H9 (cell line): ENCODE measurements at regions not wholly inside any gene's neighbourhood (a gene's known extent, or its start where the extent isn't known, plus 50 kb on each side); places are given as distances from the start of the nearest gene placed in this dataset.

Experiments
- DNase-seq: peaks from one replicate; pipeline ENCODE4 v3.0.0-alpha.2; 2017
- H2AFZ ChIP-seq: one replicate; pipeline ENCODE4 v1.6.1; 2013; ENCODE audit warnings: mild to moderate bottlenecking, low read length, control low read depth, moderate library complexity
- H2AK5ac ChIP-seq: 2 replicates; pipeline ENCODE4 v1.6.1; 2013; ENCODE audit warnings: low read length, control low read depth, mixed read lengths; ENCODE audit not compliant: insufficient read length
- H2BK120ac ChIP-seq: one replicate; pipeline ENCODE4 v1.6.1; 2013; ENCODE audit warnings: low read depth, mild to moderate bottlenecking, low read length, control low read depth, inconsistent platforms; ENCODE audit not compliant: poor library complexity, severe bottlenecking
- H2BK12ac ChIP-seq: 2 replicates; pipeline ENCODE4 v1.6.1; 2013; ENCODE audit warnings: low read length, control low read depth, mixed read lengths, low read depth; ENCODE audit not compliant: insufficient read length
- H2BK15ac ChIP-seq: 2 replicates; pipeline ENCODE4 v1.6.1; 2013; ENCODE audit warnings: low read depth, low read length, control low read depth
- H2BK20ac ChIP-seq: one replicate; pipeline ENCODE4 v1.6.1; 2013; ENCODE audit warnings: low read depth, mild to moderate bottlenecking, low read length, control low read depth, inconsistent platforms; ENCODE audit not compliant: poor library complexity, severe bottlenecking
- H2BK5ac ChIP-seq: 2 replicates; pipeline ENCODE4 v1.6.1; 2013; ENCODE audit warnings: low read length, control low read depth, mixed read lengths; ENCODE audit not compliant: insufficient read length
- H3K14ac ChIP-seq: 2 replicates; pipeline ENCODE4 v1.6.1; 2013; ENCODE audit warnings: low read length, control low read depth; ENCODE audit not compliant: insufficient read depth
- H3K18ac ChIP-seq: 2 replicates; pipeline ENCODE4 v1.6.1; 2013; ENCODE audit warnings: low read depth, mild to moderate bottlenecking, mixed read lengths, low read length, control low read depth; ENCODE audit not compliant: insufficient read length
- H3K23ac ChIP-seq: 2 replicates; pipeline ENCODE4 v1.6.1; 2013; ENCODE audit warnings: low read length, control low read depth, mixed read lengths, low read depth; ENCODE audit not compliant: insufficient read length
- H3K23me2 ChIP-seq: 2 replicates; pipeline ENCODE4 v1.6.1; 2013; ENCODE audit warnings: low read depth, mild to moderate bottlenecking, mixed read lengths, low read length, control low read depth; ENCODE audit not compliant: insufficient read length, poor library complexity, severe bottlenecking
- H3K27ac ChIP-seq: 2 replicates; pipeline ENCODE4 v1.5.1; 2013; ENCODE audit warnings: low read length, control low read depth, mixed read lengths, low read depth; ENCODE audit not compliant: insufficient read length
- H3K27me3 ChIP-seq: 2 replicates; pipeline ENCODE4 v1.6.1; 2013; ENCODE audit warnings: low read length, control low read depth, inconsistent platforms; ENCODE audit not compliant: insufficient read depth
- H3K4ac ChIP-seq: 2 replicates; pipeline ENCODE4 v1.6.1; 2013; ENCODE audit warnings: low read depth, mild to moderate bottlenecking, control low read depth, inconsistent platforms, low read length, moderate library complexity
- H3K4me1 ChIP-seq: 2 replicates; pipeline ENCODE4 v1.6.1; 2013; ENCODE audit warnings: low read length, control low read depth, inconsistent platforms; ENCODE audit not compliant: insufficient read depth
- H3K4me2 ChIP-seq: 2 replicates; pipeline ENCODE4 v1.6.1; 2013; ENCODE audit warnings: low read length, control low read depth, mixed read lengths; ENCODE audit not compliant: insufficient read length, insufficient read depth
- H3K56ac ChIP-seq: 2 replicates; pipeline ENCODE4 v1.6.1; 2013; ENCODE audit warnings: low read depth, mild to moderate bottlenecking, mixed read lengths, low read length, control low read depth; ENCODE audit not compliant: insufficient read length
- H3K79me1 ChIP-seq: 2 replicates; pipeline ENCODE4 v1.6.1; 2013; ENCODE audit warnings: low read depth, mild to moderate bottlenecking, moderate library complexity, low read length, control low read depth, inconsistent platforms; ENCODE audit not compliant: insufficient read depth, poor library complexity, severe bottlenecking
- H3K79me2 ChIP-seq: 2 replicates; pipeline ENCODE4 v1.6.1; 2013; ENCODE audit warnings: low read length, control low read depth, inconsistent platforms; ENCODE audit not compliant: insufficient read depth
- H3K9ac ChIP-seq: 2 replicates; pipeline ENCODE4 v1.6.1; 2013; ENCODE audit warnings: low read length, control low read depth, mixed read lengths; ENCODE audit not compliant: insufficient read length; ENCODE audit errors: extremely low read depth
- H3K9me3 ChIP-seq: one replicate; pipeline ENCODE4 v1.6.1; 2013; ENCODE audit warnings: low read depth, low read length, inconsistent platforms; ENCODE audit not compliant: control insufficient read depth
- H3T11ph ChIP-seq: one replicate; pipeline ENCODE4 v1.6.1; 2013; ENCODE audit warnings: mild to moderate bottlenecking, low read length, control low read depth, inconsistent platforms
- H4K20me1 ChIP-seq: one replicate; pipeline ENCODE4 v1.6.1; 2013; ENCODE audit not compliant: control insufficient read depth, insufficient read length, insufficient read depth
- H4K5ac ChIP-seq: 2 replicates; pipeline ENCODE4 v1.6.1; 2013; ENCODE audit warnings: low read depth, mild to moderate bottlenecking, mixed read lengths, low read length, control low read depth; ENCODE audit not compliant: insufficient read length
- H4K8ac ChIP-seq: replicated peaks from 2 replicates; pipeline ENCODE4 v1.6.1; 2013; ENCODE audit warnings: low read length, control low read depth, mixed read lengths, low read depth; ENCODE audit not compliant: insufficient read length
- H4K91ac ChIP-seq: 2 replicates; pipeline ENCODE4 v1.6.1; 2013; ENCODE audit warnings: low read depth, mild to moderate bottlenecking, moderate library complexity, mixed read lengths, low read length, control low read depth; ENCODE audit not compliant: insufficient read length
- H3K27ac Mint-ChIP-seq, 3 experiments: 2 replicates in 2 of 3; 3 replicates in 1 of 3; pipeline ENCODE4 v1.8.0; 2020 to 2021; ENCODE audit warnings: mixed read lengths in 3 of 3, mild to moderate bottlenecking in 1 of 3, moderate library complexity in 1 of 3
- H3K27me3 Mint-ChIP-seq: 2 replicates; pipeline ENCODE4 v1.8.0; 2021; ENCODE audit warnings: low read depth, mild to moderate bottlenecking, moderate library complexity, mixed read lengths
- H3K36me3 Mint-ChIP-seq, 3 experiments: 2 replicates in 2 of 3; 3 replicates in 1 of 3; pipeline ENCODE4 v1.8.0; 2020 to 2021; ENCODE audit warnings: low read depth in 3 of 3, mixed read lengths in 3 of 3; ENCODE audit not compliant: insufficient read depth in 1 of 3
- H3K4me1 Mint-ChIP-seq, 2 experiments: 2 replicates each; pipeline ENCODE4 v1.8.0; 2020; ENCODE audit warnings: mixed read lengths in 2 of 2
- H3K4me3 Mint-ChIP-seq, 2 experiments: 2 replicates in 1 of 2; 3 replicates in 1 of 2; pipeline ENCODE4 v1.8.0; 2020 to 2021; ENCODE audit warnings: mild to moderate bottlenecking in 2 of 2, mixed read lengths in 2 of 2, moderate library complexity in 1 of 2
- H3K9me3 Mint-ChIP-seq, 2 experiments: 2 replicates in 1 of 2; 3 replicates in 1 of 2; pipeline ENCODE4 v1.8.0; 2020; ENCODE audit warnings: mild to moderate bottlenecking in 2 of 2, mixed read lengths in 2 of 2, moderate library complexity in 1 of 2
- WGBS: extraction: QIAGEN DNeasy Blood & Tissue Kit; methylation state at CpG from one replicate; pipeline ENCODE4 v1.1.7; 2013; ENCODE audit warnings: missing lambda C conversion rate, low lambda C conversion rate, mixed read lengths; ENCODE audit not compliant: insufficient read length; ENCODE audit errors: extremely low coverage; 5-methylcytosine and 5-hydroxymethylcytosine counted together
- TF ChIP-seq, protein P1 (sequence below): fragments of 200-600 bp; sonication (generic); conservative IDR thresholded peaks from 3 replicates; pipeline ENCODE4 v1.8.0; 2021; ENCODE audit warnings: antibody characterized with exemption, mild to moderate bottlenecking

DNA sequence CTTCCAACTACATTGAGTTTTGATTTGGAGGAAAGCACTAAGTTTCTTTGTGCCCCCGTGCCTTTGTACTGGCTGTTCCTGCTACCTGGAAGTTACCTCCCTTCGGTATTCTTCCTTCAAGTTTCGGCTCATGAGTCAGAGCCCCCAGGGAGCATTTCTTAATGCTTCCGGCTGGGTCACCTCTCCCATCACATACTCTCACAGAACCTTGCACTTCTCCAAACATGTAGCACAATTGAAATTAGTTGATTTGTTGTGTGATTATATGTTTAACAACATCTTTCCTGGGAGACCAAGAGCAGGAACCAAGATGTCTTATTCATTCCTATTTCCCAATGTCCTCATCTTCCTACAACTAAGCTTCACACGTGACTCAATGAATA, 158.6 kb upstream of the CDH5 start:
- Histone ChIP-seq H3K18ac (no peak overlapping the region), H2BK20ac (no peak overlapping the region), H2BK5ac (no peak overlapping the region), H2AK5ac (no peak overlapping the region), H3K23ac (no peak overlapping the region), H3K4me1 (no peaks in the 10 kb centered on the region; the same call in 1 of the 2 replicates), H4K8ac (no peak overlapping the region), H3K56ac (no peak overlapping the region), H3K27me3 (no peaks in the 10 kb centered on the region), H3K14ac (no peak overlapping the region), H3K27ac (no peak overlapping the region), H3K9ac (no peak overlapping the region), H4K91ac (no peak overlapping the region), H3K4me2 (no peak overlapping the region), H2BK15ac (no peak overlapping the region), H2BK12ac (no peak overlapping the region), H3K79me2 (no peaks in the 10 kb centered on the region), H4K20me1 (no peaks in the 10 kb centered on the region), H3T11ph (no peak overlapping the region), H2BK120ac (no peak overlapping the region), H2AFZ (no peak overlapping the region), H3K23me2 (no peaks in the 10 kb centered on the region), H3K4ac (no peak overlapping the region), H3K9me3 (no peaks in the 10 kb centered on the region), H3K79me1 (no peaks in the 10 kb centered on the region), H4K5ac (no peak overlapping the region)
- no CpG with 5 or more reads among the region's 5 CpGs for WGBS
- no peak overlapping the region for H3K4me3 Mint-ChIP-seq
- H3K9me3 Mint-ChIP-seq, result peaks cover 0 to 2% of the 10 kb centered on the region in 2 experiments; a peak in 2 of 5 replicates
- no peaks in the 10 kb centered on the region; a peak in 1 of 7 replicates for H3K36me3 Mint-ChIP-seq
- no peak overlapping the region for H3K27ac Mint-ChIP-seq
- H3K27me3 Mint-ChIP-seq, result peaks cover 1% of the 10 kb centered on the region; the same call in 1 of the 2 replicates
- H3K4me1 Mint-ChIP-seq, result peaks cover 14 to 16% of the 10 kb centered on the region in 2 experiments
- DNase-seq, result no peak
- TF ChIP-seq, protein P1, sequence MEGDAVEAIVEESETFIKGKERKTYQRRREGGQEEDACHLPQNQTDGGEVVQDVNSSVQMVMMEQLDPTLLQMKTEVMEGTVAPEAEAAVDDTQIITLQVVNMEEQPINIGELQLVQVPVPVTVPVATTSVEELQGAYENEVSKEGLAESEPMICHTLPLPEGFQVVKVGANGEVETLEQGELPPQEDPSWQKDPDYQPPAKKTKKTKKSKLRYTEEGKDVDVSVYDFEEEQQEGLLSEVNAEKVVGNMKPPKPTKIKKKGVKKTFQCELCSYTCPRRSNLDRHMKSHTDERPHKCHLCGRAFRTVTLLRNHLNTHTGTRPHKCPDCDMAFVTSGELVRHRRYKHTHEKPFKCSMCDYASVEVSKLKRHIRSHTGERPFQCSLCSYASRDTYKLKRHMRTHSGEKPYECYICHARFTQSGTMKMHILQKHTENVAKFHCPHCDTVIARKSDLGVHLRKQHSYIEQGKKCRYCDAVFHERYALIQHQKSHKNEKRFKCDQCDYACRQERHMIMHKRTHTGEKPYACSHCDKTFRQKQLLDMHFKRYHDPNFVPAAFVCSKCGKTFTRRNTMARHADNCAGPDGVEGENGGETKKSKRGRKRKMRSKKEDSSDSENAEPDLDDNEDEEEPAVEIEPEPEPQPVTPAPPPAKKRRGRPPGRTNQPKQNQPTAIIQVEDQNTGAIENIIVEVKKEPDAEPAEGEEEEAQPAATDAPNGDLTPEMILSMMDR, result no peak
